Tibial artery (tissue), 4 donors: ENCODE measurements at regions not wholly inside any gene's neighbourhood (a gene's known extent, or its start where the extent isn't known, plus 50 kb on each side); places are given as distances from the start of the nearest gene placed in this dataset.

Source experiments
- DNase-seq, 2 donors: peaks; one replicate each; pipeline ENCODE4 v3.0.0-alpha.2; 2019
- H3K27ac ChIP-seq, 2 donors: fragments of 200-600 bp; sonication (generic) in 1 of 2; 1 replicate in 1 of 2; 2 replicates in 1 of 2; pipeline ENCODE4 v1.5.1; 2018 to 2019; ENCODE audit warnings: mild to moderate bottlenecking in 1 of 2
- H3K27me3 ChIP-seq, 2 donors: fragments of 200-600 bp; sonication (generic) in 1 of 2; one replicate each; pipeline versions ENCODE4 v1.5.1 to v1.6.0; 2016 to 2019
- H3K36me3 ChIP-seq, 3 donors: fragments of 200-600 bp; sonication (generic) in 2 of 3; one replicate each; pipeline ENCODE4 v1.5.1; 2016 to 2019; ENCODE audit warnings: mild to moderate bottlenecking in 2 of 3
- H3K4me1 ChIP-seq, 4 donors: fragments of 200-600 bp; sonication (generic) in 2 of 4; 1 replicate in 3 of 4; 2 replicates in 1 of 4; pipeline ENCODE4 v1.5.1; 2016 to 2019
- H3K4me3 ChIP-seq, 2 donors: fragments of 200-600 bp; sonication (generic) in 1 of 2; 1 replicate in 1 of 2; 2 replicates in 1 of 2; pipeline ENCODE4 v1.5.1; 2018 to 2019; ENCODE audit warnings: mild to moderate bottlenecking in 2 of 2
- H3K9me3 ChIP-seq, 3 donors: fragments of 200-600 bp; sonication (generic) in 1 of 3; one replicate each; pipeline ENCODE4 v1.5.1; 2016 to 2019
- CTCF ChIP-seq, 2 experiments: fragments of 200-600 bp in 1 of 2; fragments of 450-650 bp in 1 of 2; IDR thresholded peaks; one replicate each; pipeline ENCODE4 v1.5.1; 2017 to 2019; ENCODE audit warnings: antibody characterized with exemption in 2 of 2, mild to moderate bottlenecking in 1 of 2, moderate library complexity in 1 of 2
- intact Hi-C: fragments of 100-400 bp; cut with DNase I; formaldehyde crosslinking; loops from one replicate; pipeline ENCODE4 v1.15.0; 2023; ENCODE audit warnings: low total_unique reads

- no peak for DNase-seq
- Histone ChIP-seq H3K36me3 (no peaks in the 10 kb centered on the region), H3K27ac (no peak overlapping the region), H3K27me3 (no peaks in the 10 kb centered on the region), H3K4me1 (no peaks in the 10 kb centered on the region), H3K4me3 (no peak overlapping the region), H3K9me3 (no peaks in the 10 kb centered on the region)
- intact Hi-C loops = no loop called here
- no peak for TF ChIP-seq CTCF (IDR thresholded peaks at IDR 0.05)
Observed at GRCh38 chr2:128876986-128877983, 558.6 kb upstream of the HS6ST1 start.

- intact Hi-C loops = no loop called here
- H3K27me3 ChIP-seq = no peaks in the 10 kb centered on the region
- DNase-seq = no peak
- no peaks in the 10 kb centered on the region for H3K4me1 ChIP-seq
- H3K4me3 ChIP-seq = no peak overlapping the region
- peaks cover 0 to 4% (median 0%) of the 10 kb centered on the region in 3 donors for H3K9me3 ChIP-seq
- no peak for TF ChIP-seq CTCF (IDR thresholded peaks at IDR 0.05)
- H3K36me3 ChIP-seq = no peaks in the 10 kb centered on the region
- no peak overlapping the region for H3K27ac ChIP-seq
Observed at GRCh38 chr2:128879161-128879560, 560.5 kb upstream of the HS6ST1 start.

GRCh38 chr2:128894896-128895295 lies 576.2 kb upstream of the HS6ST1 start:
- no peak for TF ChIP-seq CTCF (IDR thresholded peaks at IDR 0.05)
- Histone ChIP-seq H3K4me3 (no peak overlapping the region), H3K27ac (no peak overlapping the region), H3K4me1 (no peaks in the 10 kb centered on the region), H3K36me3 (no peaks in the 10 kb centered on the region), H3K9me3 (no peaks in the 10 kb centered on the region), H3K27me3 (no peaks in the 10 kb centered on the region)
- no peak for DNase-seq
- intact Hi-C loops = no loop called here

- H3K4me3 ChIP-seq = no peak overlapping the region
- no peaks in the 10 kb centered on the region for H3K27me3 ChIP-seq
- intact Hi-C loops = no loop called here
- no peaks in the 10 kb centered on the region for H3K4me1 ChIP-seq
- H3K9me3 ChIP-seq = peaks cover 0 to 6% (median 0%) of the 10 kb centered on the region in 3 donors
- TF ChIP-seq CTCF (IDR thresholded peaks at IDR 0.05) = no peak
- DNase-seq = no peak
- no peaks in the 10 kb centered on the region for H3K36me3 ChIP-seq
- no peak overlapping the region for H3K27ac ChIP-seq
Observed at GRCh38 chr2:128901572-128902391, 583.1 kb upstream of the HS6ST1 start.

GRCh38 chr2:128903637-128904036 lies 585.0 kb upstream of the HS6ST1 start:
- intact Hi-C loops = no loop called here
- H3K27ac ChIP-seq = no peak overlapping the region

More at GRCh38 chr2:128903637-128904036, 585.0 kb upstream of the HS6ST1 start:
- H3K4me3 ChIP-seq = no peak overlapping the region
- no peaks in the 10 kb centered on the region for H3K4me1 ChIP-seq
- DNase-seq = no peak
- TF ChIP-seq CTCF (IDR thresholded peaks at IDR 0.05) = no peak
- H3K27me3 ChIP-seq = no peaks in the 10 kb centered on the region
- peaks cover 0 to 6% (median 0%) of the 10 kb centered on the region in 3 donors for H3K9me3 ChIP-seq
- H3K36me3 ChIP-seq = no peaks in the 10 kb centered on the region
